ENCODE measurements at regions not wholly inside any gene's neighbourhood (a gene's known extent, or its start where the extent isn't known, plus 50 kb on each side); places are given as distances from the start of the nearest gene placed in this dataset.

DNA sequence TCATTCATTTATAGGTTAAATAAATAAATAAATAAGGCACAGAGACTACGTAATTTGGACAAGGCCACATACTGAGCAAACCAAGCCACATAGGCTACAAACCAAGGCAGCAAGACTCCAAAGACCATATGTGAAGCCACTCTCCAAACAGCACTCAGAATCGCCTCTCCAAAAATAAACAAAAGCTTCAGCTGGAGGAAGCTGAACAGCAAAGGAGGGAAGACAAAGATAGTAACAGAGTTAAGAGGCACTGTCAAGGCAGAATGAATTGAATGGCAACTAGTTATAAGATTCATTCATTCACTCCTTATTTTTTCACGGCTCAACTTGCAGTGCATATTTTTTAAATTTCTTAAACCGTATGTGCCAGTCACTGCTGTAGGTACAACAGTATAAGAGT is 200.5 kb upstream of the GRIP1 start:
- TF ChIP-seq, protein P1, sequence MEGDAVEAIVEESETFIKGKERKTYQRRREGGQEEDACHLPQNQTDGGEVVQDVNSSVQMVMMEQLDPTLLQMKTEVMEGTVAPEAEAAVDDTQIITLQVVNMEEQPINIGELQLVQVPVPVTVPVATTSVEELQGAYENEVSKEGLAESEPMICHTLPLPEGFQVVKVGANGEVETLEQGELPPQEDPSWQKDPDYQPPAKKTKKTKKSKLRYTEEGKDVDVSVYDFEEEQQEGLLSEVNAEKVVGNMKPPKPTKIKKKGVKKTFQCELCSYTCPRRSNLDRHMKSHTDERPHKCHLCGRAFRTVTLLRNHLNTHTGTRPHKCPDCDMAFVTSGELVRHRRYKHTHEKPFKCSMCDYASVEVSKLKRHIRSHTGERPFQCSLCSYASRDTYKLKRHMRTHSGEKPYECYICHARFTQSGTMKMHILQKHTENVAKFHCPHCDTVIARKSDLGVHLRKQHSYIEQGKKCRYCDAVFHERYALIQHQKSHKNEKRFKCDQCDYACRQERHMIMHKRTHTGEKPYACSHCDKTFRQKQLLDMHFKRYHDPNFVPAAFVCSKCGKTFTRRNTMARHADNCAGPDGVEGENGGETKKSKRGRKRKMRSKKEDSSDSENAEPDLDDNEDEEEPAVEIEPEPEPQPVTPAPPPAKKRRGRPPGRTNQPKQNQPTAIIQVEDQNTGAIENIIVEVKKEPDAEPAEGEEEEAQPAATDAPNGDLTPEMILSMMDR (IDR thresholded peaks at IDR 0.05; ENCODE audit: poor library complexity, severe bottlenecking): no peak
- no peak for TF ChIP-seq EP300 (conservative IDR thresholded peaks at IDR 0.05; ENCODE audit: poor library complexity, severe bottlenecking)
- no peak for TF ChIP-seq POLR2AphosphoS5 (IDR thresholded peaks at IDR 0.05)
